ENCODE measurements at regions not wholly inside any gene's neighbourhood (a gene's known extent, or its start where the extent isn't known, plus 50 kb on each side); places are given as distances from the start of the nearest gene placed in this dataset.

GRCh38 chr12:84089356-84089755, 823.2 kb downstream of the SLC6A15 start:
- H3K4me3 ChIP-seq (ENCODE audit: low read depth, low read length), result no peak overlapping the region
- DNase-seq (ENCODE audit: low read depth), result no peak
- no peak for TF ChIP-seq CTCF (IDR thresholded peaks at IDR 0.05; ENCODE audit: low read depth, low read length, missing control alignments)
- in situ Hi-C loops (cut with HindIII; ENCODE audit: low sequenced_read_pairs), result no loop called here

DNA sequence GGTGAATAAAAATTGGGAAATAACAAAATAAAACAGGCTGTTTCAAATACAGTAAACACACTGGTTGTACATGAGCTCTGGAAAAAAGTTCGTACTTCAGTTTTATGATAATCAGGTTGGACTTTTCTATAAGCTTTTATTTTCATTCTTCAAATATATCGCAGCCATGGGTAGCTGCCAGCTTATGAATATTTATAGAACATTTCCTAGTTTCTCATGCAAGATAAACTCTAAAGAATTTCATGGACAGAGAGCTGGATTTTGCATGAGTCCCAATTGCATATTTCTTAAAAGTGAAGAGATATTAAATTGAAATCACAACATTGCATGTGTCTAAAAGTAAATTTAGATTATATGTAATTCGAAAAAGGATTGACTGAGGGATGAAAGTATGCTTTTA, 827.6 kb downstream of the SLC6A15 start:
- no peak overlapping the region for H3K4me3 ChIP-seq (ENCODE audit: low read depth, low read length)
- in situ Hi-C loops (cut with HindIII; ENCODE audit: low sequenced_read_pairs), result no loop called here
- DNase-seq (ENCODE audit: low read depth), result no peak
- TF ChIP-seq CTCF (IDR thresholded peaks at IDR 0.05; ENCODE audit: low read depth, low read length, missing control alignments), result no peak

- TF ChIP-seq CTCF (IDR thresholded peaks at IDR 0.05; ENCODE audit: low read depth, low read length, missing control alignments), result no peak
- in situ Hi-C loops (cut with HindIII; ENCODE audit: low sequenced_read_pairs), result no loop called here
- no peak for DNase-seq (ENCODE audit: low read depth)
- H3K4me3 ChIP-seq (ENCODE audit: low read depth, low read length), result no peak overlapping the region
Measured at GRCh38 chr12:84079626-84080025, 833.0 kb downstream of the SLC6A15 start.

DNA sequence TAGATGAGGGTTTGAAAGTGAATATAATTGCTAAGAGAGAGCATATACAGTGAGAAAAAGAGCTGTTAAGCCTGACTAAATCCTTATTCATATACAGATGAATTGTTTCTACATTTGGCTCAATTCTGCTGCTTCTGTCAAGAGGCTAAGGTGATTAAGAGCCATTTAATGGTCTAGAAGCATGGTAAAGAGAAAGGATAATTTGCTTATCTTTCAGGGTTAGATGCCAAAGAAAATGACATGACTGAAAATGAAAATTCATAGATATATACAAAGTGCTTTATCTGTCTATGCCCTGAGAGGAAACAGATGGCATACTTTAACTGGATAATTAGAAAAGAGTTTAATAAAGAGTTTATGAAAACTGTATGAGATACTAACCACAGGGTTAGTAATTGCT, 834.9 kb downstream of the SLC6A15 start:
- in situ Hi-C loops (cut with HindIII; ENCODE audit: low sequenced_read_pairs), result no loop called here
- H3K4me3 ChIP-seq (ENCODE audit: low read depth, low read length), result no peak overlapping the region
- TF ChIP-seq CTCF (IDR thresholded peaks at IDR 0.05; ENCODE audit: low read depth, low read length, missing control alignments), result no peak
- no peak for DNase-seq (ENCODE audit: low read depth)

- H3K4me3 ChIP-seq (ENCODE audit: low read depth, low read length), result no peak overlapping the region
- no peak for DNase-seq (ENCODE audit: low read depth)
- in situ Hi-C loops (cut with HindIII; ENCODE audit: low sequenced_read_pairs), result no loop called here
- TF ChIP-seq CTCF (IDR thresholded peaks at IDR 0.05; ENCODE audit: low read depth, low read length, missing control alignments), result no peak
Measured at GRCh38 chr12:84075991-84076390, 836.6 kb downstream of the SLC6A15 start.

GRCh38 chr12:84073401-84073800, 839.2 kb downstream of the SLC6A15 start:
- in situ Hi-C loops (cut with HindIII; ENCODE audit: low sequenced_read_pairs), result no loop called here
- DNase-seq (ENCODE audit: low read depth), result no peak
- no peak for TF ChIP-seq CTCF (IDR thresholded peaks at IDR 0.05; ENCODE audit: low read depth, low read length, missing control alignments)
- no peak overlapping the region for H3K4me3 ChIP-seq (ENCODE audit: low read depth, low read length)

DNA sequence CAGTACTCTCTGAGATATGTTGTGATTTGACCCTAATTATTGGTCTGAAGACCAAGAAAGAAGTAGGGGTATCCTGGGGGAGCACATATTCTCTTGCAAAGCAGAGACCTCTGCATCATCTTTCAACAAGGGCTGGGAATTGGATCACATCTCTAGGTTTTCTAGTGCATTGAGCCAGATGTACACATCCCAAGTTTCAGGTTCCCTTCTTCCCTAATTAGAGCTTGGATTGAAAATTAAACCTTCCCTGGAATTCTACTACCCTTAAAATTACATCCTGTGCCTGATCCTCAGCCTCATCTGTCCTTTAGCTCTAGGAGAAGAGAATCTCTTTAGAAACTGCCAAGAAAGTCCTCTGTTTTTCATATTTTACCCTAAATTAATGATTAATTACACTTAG, 839.6 kb downstream of the SLC6A15 start:
- in situ Hi-C loops (cut with HindIII; ENCODE audit: low sequenced_read_pairs), result no loop called here
- no peak overlapping the region for H3K4me3 ChIP-seq (ENCODE audit: low read depth, low read length)
- DNase-seq (ENCODE audit: low read depth), result no peak
- TF ChIP-seq CTCF (IDR thresholded peaks at IDR 0.05; ENCODE audit: low read depth, low read length, missing control alignments), result no peak

All from astrocyte of the cerebellum (primary cell).